ENCODE measurements at regions not wholly inside any gene's neighbourhood (a gene's known extent, or its start where the extent isn't known, plus 50 kb on each side); places are given as distances from the start of the nearest gene placed in this dataset.

- BruUV-seq (replicated peaks): no TSS peak
- no peaks in the 10 kb centered on the region for H4K20me1 ChIP-seq (replicated peaks; ENCODE audit: control insufficient read depth, insufficient read depth, low read length)
- H3K4me1 ChIP-seq (replicated peaks in 1 of 2; ENCODE audit: control insufficient read depth in 2 of 2, insufficient read depth in 2 of 2, low read length in 2 of 2): no peaks in the 10 kb centered on the region
- intact Hi-C loops (cut with micrococcal nuclease): no loop called here
- H2AFZ ChIP-seq (ENCODE audit: low read depth, low read length): no peak overlapping the region
- no peak overlapping the region for H3K4me2 ChIP-seq (ENCODE audit: insufficient read depth, low read length)
- H3K4me3 ChIP-seq: no peak overlapping the region
- ChIA-PET POLR2A (no interaction called here), CTCF (ENCODE audit: low intra/inter-chr PET ratio) (no interaction called here)
- H3K36me3 ChIP-seq (ENCODE audit: control insufficient read depth, insufficient read depth, low read length): no peaks in the 10 kb centered on the region
- no peak overlapping the region for H3K9ac ChIP-seq (ENCODE audit: insufficient read depth in 1 of 2, low read depth in 2 of 2, low read length in 2 of 2)
- H3K9me3 ChIP-seq (replicated peaks; ENCODE audit: control insufficient read depth, insufficient read depth, low read depth, low read length): no peaks in the 10 kb centered on the region
- no peak overlapping the region for H3K27ac ChIP-seq (ENCODE audit: extremely low read depth, low read depth, low read length)
- FAIRE-seq (no peak), DNase-seq (ENCODE audit: extremely low read depth in 1 of 4, low spot score in 3 of 4) (no peak), ATAC-seq (no peak)
- WGBS (ENCODE audit: insufficient coverage, low coverage, missing lambda C conversion rate): 0% methylated on average over 2 of the region's 2 CpGs
- H3K79me2 ChIP-seq (ENCODE audit: control insufficient read depth, insufficient read depth, low read length): no peaks in the 10 kb centered on the region
- no peaks in the 10 kb centered on the region for H3K27me3 ChIP-seq (ENCODE audit: control insufficient read depth in 2 of 2, insufficient read depth in 2 of 2, low read length in 2 of 2)
- in situ Hi-C loops (cut with MboI): no loop called here
- TF ChIP-seq ZNF76 (CRISPR knock-in tag; IDR thresholded peaks at IDR 0.05; ENCODE audit: borderline replicate concordance) (no peak), CHAMP1 (IDR thresholded peaks at IDR 0.05) (no peak), NFIX (CRISPR knock-in tag; IDR thresholded peaks at IDR 0.05; ENCODE audit: low read depth) (no peak), RREB1 (CRISPR knock-in tag; IDR thresholded peaks at IDR 0.05) (no peak), ZNF140 (CRISPR knock-in tag; IDR thresholded peaks at IDR 0.05) (no peak), ZBTB26 (CRISPR knock-in tag; IDR thresholded peaks at IDR 0.05) (no peak), HEY1 (CRISPR knock-in tag; IDR thresholded peaks at IDR 0.05; ENCODE audit: borderline replicate concordance) (no peak), TCF3 (CRISPR knock-in tag; IDR thresholded peaks at IDR 0.05) (no peak)
- H3K9me1 ChIP-seq (ENCODE audit: control insufficient read depth, insufficient read depth, low read length): no peaks in the 10 kb centered on the region
Measured at GRCh38 chr1:217052626-217053025, 329.4 kb upstream of the ESRRG start.
